ENCODE measurements at regions not wholly inside any gene's neighbourhood (a gene's known extent, or its start where the extent isn't known, plus 50 kb on each side); places are given as distances from the start of the nearest gene placed in this dataset.

GRCh38 chr15:79562403-79562815 is 130.3 kb downstream of the MINAR1 start:
- TF ChIP-seq POLR2A (IDR thresholded peaks at IDR 0.05) (no peak), POLR2AphosphoS5 (IDR thresholded peaks at IDR 0.05) (no peak)
- TF ChIP-seq, protein P1, sequence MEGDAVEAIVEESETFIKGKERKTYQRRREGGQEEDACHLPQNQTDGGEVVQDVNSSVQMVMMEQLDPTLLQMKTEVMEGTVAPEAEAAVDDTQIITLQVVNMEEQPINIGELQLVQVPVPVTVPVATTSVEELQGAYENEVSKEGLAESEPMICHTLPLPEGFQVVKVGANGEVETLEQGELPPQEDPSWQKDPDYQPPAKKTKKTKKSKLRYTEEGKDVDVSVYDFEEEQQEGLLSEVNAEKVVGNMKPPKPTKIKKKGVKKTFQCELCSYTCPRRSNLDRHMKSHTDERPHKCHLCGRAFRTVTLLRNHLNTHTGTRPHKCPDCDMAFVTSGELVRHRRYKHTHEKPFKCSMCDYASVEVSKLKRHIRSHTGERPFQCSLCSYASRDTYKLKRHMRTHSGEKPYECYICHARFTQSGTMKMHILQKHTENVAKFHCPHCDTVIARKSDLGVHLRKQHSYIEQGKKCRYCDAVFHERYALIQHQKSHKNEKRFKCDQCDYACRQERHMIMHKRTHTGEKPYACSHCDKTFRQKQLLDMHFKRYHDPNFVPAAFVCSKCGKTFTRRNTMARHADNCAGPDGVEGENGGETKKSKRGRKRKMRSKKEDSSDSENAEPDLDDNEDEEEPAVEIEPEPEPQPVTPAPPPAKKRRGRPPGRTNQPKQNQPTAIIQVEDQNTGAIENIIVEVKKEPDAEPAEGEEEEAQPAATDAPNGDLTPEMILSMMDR (IDR thresholded peaks at IDR 0.05): no peak
